ENCODE measurements at regions not wholly inside any gene's neighbourhood (a gene's known extent, or its start where the extent isn't known, plus 50 kb on each side); places are given as distances from the start of the nearest gene placed in this dataset.
A peak's percentile ranks its signal among the peaks of the same experiment; 100 is the strongest.

GRCh38 chr7:17239046-17239445 lies 59.4 kb upstream of the AHR start:
- H3K27ac ChIP-seq = no peak overlapping the region
- no peaks in the 10 kb centered on the region for H3K27me3 ChIP-seq
- ATAC-seq (ENCODE audit: low FRiP score in 2 of 2) = no peak
- H3K36me3 ChIP-seq = no peaks in the 10 kb centered on the region
- H3K4me3 ChIP-seq = no peak overlapping the region
- peaks cover 0 to 2% (median 0%) of the 10 kb centered on the region in 4 donors for H3K4me1 ChIP-seq
- H3K9me3 ChIP-seq = no peaks in the 10 kb centered on the region
- no peak for DNase-seq
- 78 to 89% methylated on average over 1 of the region's 1 CpG for WGBS, 2 donors
- TF ChIP-seq POLR2AphosphoS5 (IDR thresholded peaks at IDR 0.05) (no peak), EP300 (IDR thresholded peaks at IDR 0.05) (no peak), CTCF (IDR thresholded peaks at IDR 0.05) (no peak), POLR2A (IDR thresholded peaks at IDR 0.05) (no peak)

- Histone ChIP-seq H3K27me3 (no peaks in the 10 kb centered on the region), H3K4me1 (peaks cover 0 to 2% (median 0%) of the 10 kb centered on the region in 4 donors), H3K4me3 (no peak overlapping the region), H3K9me3 (no peaks in the 10 kb centered on the region), H3K36me3 (no peaks in the 10 kb centered on the region), H3K27ac (no peak overlapping the region)
- DNase-seq (no peak), ATAC-seq (ENCODE audit: low FRiP score in 2 of 2) (peak; percentile 22 to 69)
- TF ChIP-seq EP300 (IDR thresholded peaks at IDR 0.05) (no peak), CTCF (IDR thresholded peaks at IDR 0.05) (no peak), POLR2AphosphoS5 (IDR thresholded peaks at IDR 0.05) (no peak), POLR2A (IDR thresholded peaks at IDR 0.05) (no peak)
- WGBS, 2 donors = 66 to 70% methylated on average over 7 of the region's 7 CpGs
Observed at GRCh38 chr7:17239683-17240521, 58.5 kb upstream of the AHR start.

- no peak for TF ChIP-seq CTCF (IDR thresholded peaks at IDR 0.05)
- no peaks in the 10 kb centered on the region for H3K36me3 ChIP-seq
- no peak for DNase-seq
- no peak overlapping the region for H3K4me3 ChIP-seq
- no peak overlapping the region for H3K27ac ChIP-seq
- peaks cover 0 to 2% (median 0%) of the 10 kb centered on the region in 4 donors for H3K4me1 ChIP-seq
- no peak for ATAC-seq (ENCODE audit: low FRiP score in 2 of 2)
- H3K27me3 ChIP-seq = no peaks in the 10 kb centered on the region
- no peaks in the 10 kb centered on the region for H3K9me3 ChIP-seq
- 79 to 97% methylated on average over 4 of the region's 4 CpGs for WGBS, 2 donors
Observed at GRCh38 chr7:17242504-17242903, 55.9 kb upstream of the AHR start.

GRCh38 chr7:17244786-17245185 lies 53.7 kb upstream of the AHR start:
- no peaks in the 10 kb centered on the region for H3K9me3 ChIP-seq
- H3K36me3 ChIP-seq = no peaks in the 10 kb centered on the region
- no peak overlapping the region for H3K4me3 ChIP-seq
- H3K4me1 ChIP-seq = no peaks in the 10 kb centered on the region
- no peak overlapping the region for H3K27ac ChIP-seq
- TF ChIP-seq EP300 (IDR thresholded peaks at IDR 0.05) (no peak), POLR2AphosphoS5 (IDR thresholded peaks at IDR 0.05) (no peak), POLR2A (IDR thresholded peaks at IDR 0.05) (no peak), CTCF (IDR thresholded peaks at IDR 0.05) (no peak)
- no peaks in the 10 kb centered on the region for H3K27me3 ChIP-seq
- DNase-seq (no peak), ATAC-seq (ENCODE audit: low FRiP score in 2 of 2) (no peak)
- WGBS, 2 donors = 96 to 98% methylated on average over 2 of the region's 2 CpGs

GRCh38 chr7:17247357-17247756 lies 51.1 kb upstream of the AHR start:
- DNase-seq (no peak), ATAC-seq (ENCODE audit: low FRiP score in 2 of 2) (no peak)
- 89 to 90% methylated on average over 6 of the region's 6 CpGs for WGBS, 2 donors
- Histone ChIP-seq H3K27me3 (no peaks in the 10 kb centered on the region), H3K36me3 (no peaks in the 10 kb centered on the region), H3K4me3 (no peak overlapping the region), H3K27ac (no peak overlapping the region), H3K4me1 (no peaks in the 10 kb centered on the region), H3K9me3 (no peaks in the 10 kb centered on the region)
- no peak for TF ChIP-seq CTCF (IDR thresholded peaks at IDR 0.05)
- no peak for TF ChIP-seq POLR2AphosphoS5 (IDR thresholded peaks at IDR 0.05)
- no peak for TF ChIP-seq POLR2A (IDR thresholded peaks at IDR 0.05)
- TF ChIP-seq EP300 (IDR thresholded peaks at IDR 0.05) = no peak
